ENCODE measurements at regions not wholly inside any gene's neighbourhood (a gene's known extent, or its start where the extent isn't known, plus 50 kb on each side); places are given as distances from the start of the nearest gene placed in this dataset.

DNA sequence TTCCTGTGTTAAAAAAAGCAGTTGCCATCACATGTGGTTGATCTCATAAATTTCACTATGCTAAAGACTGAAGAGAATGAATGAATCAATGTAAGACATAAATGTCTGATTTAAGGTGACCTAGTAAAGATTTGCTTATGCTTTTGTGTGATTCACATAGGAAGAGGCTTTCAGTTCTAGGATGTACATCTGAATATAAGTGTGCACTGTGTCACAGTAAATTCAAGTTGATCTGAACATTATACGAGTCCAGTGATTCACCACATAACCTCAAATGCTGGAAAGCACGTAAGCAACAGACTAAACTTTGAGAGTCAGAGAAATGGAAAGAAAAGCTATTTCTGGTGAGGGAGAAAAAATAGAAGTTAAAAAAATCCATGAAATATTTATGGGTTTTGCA is 567.9 kb downstream of the EPHA5 start:
- no peak overlapping the region for H3K4me3 Mint-ChIP-seq
- H3K4me1 Mint-ChIP-seq = no peaks in the 10 kb centered on the region
- TF ChIP-seq, protein P1, sequence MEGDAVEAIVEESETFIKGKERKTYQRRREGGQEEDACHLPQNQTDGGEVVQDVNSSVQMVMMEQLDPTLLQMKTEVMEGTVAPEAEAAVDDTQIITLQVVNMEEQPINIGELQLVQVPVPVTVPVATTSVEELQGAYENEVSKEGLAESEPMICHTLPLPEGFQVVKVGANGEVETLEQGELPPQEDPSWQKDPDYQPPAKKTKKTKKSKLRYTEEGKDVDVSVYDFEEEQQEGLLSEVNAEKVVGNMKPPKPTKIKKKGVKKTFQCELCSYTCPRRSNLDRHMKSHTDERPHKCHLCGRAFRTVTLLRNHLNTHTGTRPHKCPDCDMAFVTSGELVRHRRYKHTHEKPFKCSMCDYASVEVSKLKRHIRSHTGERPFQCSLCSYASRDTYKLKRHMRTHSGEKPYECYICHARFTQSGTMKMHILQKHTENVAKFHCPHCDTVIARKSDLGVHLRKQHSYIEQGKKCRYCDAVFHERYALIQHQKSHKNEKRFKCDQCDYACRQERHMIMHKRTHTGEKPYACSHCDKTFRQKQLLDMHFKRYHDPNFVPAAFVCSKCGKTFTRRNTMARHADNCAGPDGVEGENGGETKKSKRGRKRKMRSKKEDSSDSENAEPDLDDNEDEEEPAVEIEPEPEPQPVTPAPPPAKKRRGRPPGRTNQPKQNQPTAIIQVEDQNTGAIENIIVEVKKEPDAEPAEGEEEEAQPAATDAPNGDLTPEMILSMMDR (IDR thresholded peaks at IDR 0.05) = no peak
- no peaks in the 10 kb centered on the region for H3K36me3 Mint-ChIP-seq (ENCODE audit: low read depth)
- H3K27me3 Mint-ChIP-seq (ENCODE audit: low read depth, poor library complexity) = no peaks in the 10 kb centered on the region
- peaks cover 9% of the 10 kb centered on the region for H3K9me3 Mint-ChIP-seq
- H3K27ac Mint-ChIP-seq = no peak overlapping the region
- no peak for DNase-seq

DNA sequence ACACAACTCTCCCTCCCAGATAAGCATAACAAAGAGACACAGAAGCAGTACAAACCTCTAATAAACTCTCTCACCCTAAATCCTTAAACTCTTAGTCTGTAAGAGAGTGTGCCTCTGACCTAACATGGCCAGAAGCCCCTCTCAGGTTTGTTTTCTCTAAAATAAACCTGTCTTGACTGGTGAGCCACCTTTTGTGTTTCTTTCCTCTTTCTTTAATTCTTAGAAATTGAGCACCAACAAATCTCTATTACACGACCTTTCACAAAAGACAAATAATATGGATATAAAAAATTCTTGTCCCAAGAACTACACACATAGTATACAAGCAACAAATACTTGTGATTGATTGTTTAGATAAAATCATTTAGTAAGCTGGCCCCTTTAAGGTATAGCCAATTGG is 573.7 kb downstream of the EPHA5 start:
- no peaks in the 10 kb centered on the region for H3K27me3 Mint-ChIP-seq (ENCODE audit: low read depth, poor library complexity)
- TF ChIP-seq, protein P1 (IDR thresholded peaks at IDR 0.05) = no peak
- DNase-seq = no peak
- no peaks in the 10 kb centered on the region for H3K36me3 Mint-ChIP-seq (ENCODE audit: low read depth)
- H3K4me1 Mint-ChIP-seq = no peaks in the 10 kb centered on the region
- no peak overlapping the region for H3K4me3 Mint-ChIP-seq
- H3K27ac Mint-ChIP-seq = no peak overlapping the region
- H3K9me3 Mint-ChIP-seq = peaks cover 17% of the 10 kb centered on the region

DNA sequence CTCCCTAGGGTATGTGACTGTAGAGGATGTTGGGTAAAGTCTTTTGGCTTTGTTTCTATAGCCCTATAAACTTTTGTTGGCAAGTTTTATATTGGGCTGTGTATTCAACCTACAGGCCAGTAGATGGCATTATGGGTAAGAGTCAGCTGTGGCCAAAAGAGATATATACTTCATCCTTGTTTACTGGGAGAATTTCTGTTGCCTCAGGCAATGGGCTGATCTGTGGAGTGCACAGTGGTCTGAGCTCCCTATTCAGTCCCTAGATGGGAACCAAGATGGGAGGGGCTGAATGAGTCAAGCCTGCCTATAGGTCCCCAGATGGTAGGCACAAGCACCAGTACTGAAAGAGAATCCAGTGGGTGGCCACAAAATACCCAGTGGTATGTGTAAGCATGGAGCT is 580.6 kb downstream of the EPHA5 start:
- Mint-ChIP-seq H3K27ac (no peak overlapping the region), H3K36me3 (ENCODE audit: low read depth) (no peaks in the 10 kb centered on the region)
- no peak for DNase-seq

DNA sequence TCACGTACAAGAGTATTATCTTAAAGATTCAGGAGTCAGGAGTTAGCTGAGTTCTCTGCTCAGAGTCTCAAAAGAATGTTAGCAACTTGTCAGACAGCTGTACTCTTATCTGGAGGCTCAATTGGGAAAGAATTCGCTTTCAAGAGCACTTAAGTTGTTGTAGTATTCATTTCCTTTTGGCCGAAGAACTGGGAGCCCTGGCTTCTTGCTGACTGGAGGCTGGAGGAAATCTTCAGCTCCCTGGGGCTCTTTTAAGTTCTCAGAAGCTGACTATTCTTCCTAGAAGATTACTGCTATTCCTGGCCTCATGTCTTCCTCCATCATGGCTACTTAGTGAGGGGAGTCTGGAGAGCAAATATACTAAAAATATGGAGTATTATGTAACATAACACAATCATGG is 587.2 kb downstream of the EPHA5 start:
- H3K4me3 Mint-ChIP-seq = no peak overlapping the region
- no peaks in the 10 kb centered on the region for H3K36me3 Mint-ChIP-seq (ENCODE audit: low read depth)
- H3K4me1 Mint-ChIP-seq = no peaks in the 10 kb centered on the region
- H3K27me3 Mint-ChIP-seq (ENCODE audit: low read depth, poor library complexity) = no peaks in the 10 kb centered on the region
- peaks cover 12% of the 10 kb centered on the region for H3K9me3 Mint-ChIP-seq
- no peak for DNase-seq
- TF ChIP-seq, protein P1 (IDR thresholded peaks at IDR 0.05) = no peak
- H3K27ac Mint-ChIP-seq = no peak overlapping the region

More for the DNA sequence above, 580.6 kb downstream of the EPHA5 start:
- peaks cover 13% of the 10 kb centered on the region for H3K9me3 Mint-ChIP-seq
- TF ChIP-seq, protein P1 (IDR thresholded peaks at IDR 0.05) = no peak
- no peaks in the 10 kb centered on the region for H3K4me1 Mint-ChIP-seq
- no peak overlapping the region for H3K4me3 Mint-ChIP-seq
- no peaks in the 10 kb centered on the region for H3K27me3 Mint-ChIP-seq (ENCODE audit: low read depth, poor library complexity)

DNA sequence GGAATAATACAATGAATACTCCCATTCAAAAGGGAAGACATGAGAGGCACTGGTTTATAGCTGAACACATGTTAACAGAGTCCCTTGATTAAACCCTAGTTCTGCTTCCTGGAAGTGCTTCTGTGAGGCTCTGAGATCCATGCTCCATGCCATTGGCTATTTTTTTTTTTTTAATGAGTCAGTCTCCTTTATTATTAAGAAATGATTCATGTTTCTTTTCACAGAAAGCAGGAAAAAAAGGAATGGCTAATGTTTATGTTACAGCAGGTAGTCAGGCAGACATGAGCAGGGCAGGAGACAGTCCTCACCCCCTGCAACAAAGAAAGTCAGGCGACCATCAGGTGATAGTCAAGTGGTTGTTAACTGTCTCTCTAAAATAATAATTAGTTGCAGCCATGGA is 598.7 kb downstream of the EPHA5 start:
- H3K4me1 Mint-ChIP-seq = no peaks in the 10 kb centered on the region
- TF ChIP-seq, protein P1 (IDR thresholded peaks at IDR 0.05) = no peak
- H3K9me3 Mint-ChIP-seq = peaks cover 9% of the 10 kb centered on the region
- no peak overlapping the region for H3K27ac Mint-ChIP-seq
- DNase-seq = no peak
- H3K27me3 Mint-ChIP-seq (ENCODE audit: low read depth, poor library complexity) = peaks cover 3% of the 10 kb centered on the region
- H3K36me3 Mint-ChIP-seq (ENCODE audit: low read depth) = no peaks in the 10 kb centered on the region
- no peak overlapping the region for H3K4me3 Mint-ChIP-seq

DNA sequence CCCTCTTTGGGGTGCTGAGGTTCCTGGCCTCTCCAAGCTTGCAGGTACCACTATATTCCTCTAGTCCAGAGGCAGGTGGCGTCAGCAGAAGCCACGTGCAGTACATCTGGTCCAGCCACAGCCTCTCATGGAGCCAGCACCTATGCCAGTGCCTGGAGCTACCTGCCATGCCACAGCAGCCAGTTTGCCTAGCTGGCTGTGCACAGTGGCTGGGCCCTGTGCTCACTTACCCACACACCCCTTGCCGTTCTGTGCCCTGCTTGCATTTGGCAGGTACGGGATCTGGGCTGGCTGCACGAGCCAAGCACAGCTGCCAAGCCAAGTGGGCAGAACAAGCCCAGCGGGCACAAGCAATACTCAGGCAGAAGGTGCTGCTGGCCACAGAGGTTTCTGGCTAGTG is 601.1 kb downstream of the EPHA5 start:
- Mint-ChIP-seq H3K36me3 (ENCODE audit: low read depth) (no peaks in the 10 kb centered on the region), H3K27ac (no peak overlapping the region), H3K4me3 (no peak overlapping the region), H3K27me3 (ENCODE audit: low read depth, poor library complexity) (peaks cover 3% of the 10 kb centered on the region), H3K4me1 (no peaks in the 10 kb centered on the region), H3K9me3 (peaks cover 8% of the 10 kb centered on the region)
- TF ChIP-seq, protein P1 (IDR thresholded peaks at IDR 0.05) = no peak
- no peak for DNase-seq

Data from nephron progenitor cell (in vitro differentiated cells).